NCI-H82 treated with DMSO at 0.1 percent for 48 hours (cell line): ENCODE measurements at regions not wholly inside any gene's neighbourhood (a gene's known extent, or its start where the extent isn't known, plus 50 kb on each side); places are given as distances from the start of the nearest gene placed in this dataset.

ENCODE experiments used
- DNase-seq: peaks from one replicate; lab custom pipeline; 2025; ENCODE audit not compliant: unreplicated experiment; lab: John Stamatoyannopoulos, UW

- no peak for DNase-seq
Measured at GRCh38 chr1:118254491-118255425, 69.7 kb upstream of the SPAG17 start.

GRCh38 chr1:118254001-118254400 lies 69.0 kb upstream of the SPAG17 start:
- DNase-seq, result no peak

- peak; percentile 57 for DNase-seq
Measured at GRCh38 chr1:118253053-118253915, 68.3 kb upstream of the SPAG17 start.

- no peak for DNase-seq
Measured at GRCh38 chr1:118252624-118253023, 67.6 kb upstream of the SPAG17 start.

- no peak for DNase-seq
Measured at GRCh38 chr1:118250232-118250631, 65.2 kb upstream of the SPAG17 start.

GRCh38 chr1:118249641-118250040 lies 64.6 kb upstream of the SPAG17 start:
- DNase-seq, result no peak

GRCh38 chr1:118247593-118247992 lies 62.6 kb upstream of the SPAG17 start:
- peak; percentile 8 for DNase-seq

GRCh38 chr1:118246646-118247045 lies 61.6 kb upstream of the SPAG17 start:
- no peak for DNase-seq

GRCh38 chr1:118244194-118244593 lies 59.2 kb upstream of the SPAG17 start:
- DNase-seq, result no peak

GRCh38 chr1:118243269-118243668 lies 58.2 kb upstream of the SPAG17 start:
- peak; percentile 64 for DNase-seq
